K562 (cell line): ENCODE measurements at regions not wholly inside any gene's neighbourhood (a gene's known extent, or its start where the extent isn't known, plus 50 kb on each side); places are given as distances from the start of the nearest gene placed in this dataset.

Source experiments
- ATAC-seq: fragments of 200-7000 bp; cut with Tn5 transposase; 3 replicates; pipeline ENCODE4 v1.9.1; 2020; ENCODE audit warnings: moderate library complexity
- BruUV-seq: library from RNA; stranded (reverse); fragments of 400-500 nt; replicated peaks from 2 replicates; lab custom pipeline; 2021; lab: Mats Ljungman, UMichigan
- CTCF ChIA-PET: fragments of 300-600 bp; formaldehyde crosslinking; extraction: SDS; loops from one replicate; lab custom pipeline; 2021; ENCODE audit warnings: low intra/inter-chr PET ratio; lab: Yijun Ruan, JAX
- POLR2A ChIA-PET: fragments of 300-600, 350-650 bp; sonication (Branson Sonifier 250); formaldehyde crosslinking; extraction: SDS; loops from one replicate; lab custom pipeline; 2021; ENCODE audit warnings: antibody characterized with exemption, inconsistent platforms; lab: Yijun Ruan, JAX
- DNase-seq, 4 experiments: peaks; one replicate each; pipeline versions ENCODE4 v3.0.0 to v3.0.0-alpha.2; 2011 to 2018; ENCODE audit warnings: low spot score in 3 of 4, mixed read lengths in 3 of 4; ENCODE audit errors: extremely low read depth in 1 of 4
- FAIRE-seq: peaks from 2 replicates; lab custom pipeline; 2011; peaks lifted over from hg19 to GRCh38; lab: Jason Lieb, UNC
- H2AFZ ChIP-seq: 2 replicates; pipeline ENCODE4 v1.6.0; 2011; ENCODE audit warnings: low read depth, low read length, control low read depth, inconsistent platforms
- H3K27ac ChIP-seq: fragments of 200-600 bp; 3 replicates; pipeline ENCODE4 v1.8.0; 2011; ENCODE audit warnings: low read depth, mild to moderate bottlenecking, control low read depth, inconsistent platforms, low read length, moderate library complexity, mixed read lengths; ENCODE audit errors: extremely low read depth
- H3K27me3 ChIP-seq, 2 experiments: fragments of 300-600 bp in 1 of 2; 2 replicates in 1 of 2; 3 replicates in 1 of 2; pipeline versions ENCODE4 v1.6.0 to v1.8.0; 2011; ENCODE audit warnings: inconsistent platforms in 2 of 2, low read length in 2 of 2, mild to moderate bottlenecking in 1 of 2, mixed read lengths in 1 of 2, moderate library complexity in 1 of 2; ENCODE audit not compliant: control insufficient read depth in 2 of 2, insufficient read depth in 2 of 2
- H3K36me3 ChIP-seq: fragments of 300-600 bp; 3 replicates; pipeline ENCODE4 v1.8.0; 2011; ENCODE audit warnings: mild to moderate bottlenecking, low read length, inconsistent platforms; ENCODE audit not compliant: control insufficient read depth, insufficient read depth
- H3K4me1 ChIP-seq, 2 experiments: fragments of 200-600 bp in 1 of 2; replicated peaks in 1 of 2; 2 replicates in 1 of 2; 3 replicates in 1 of 2; pipeline versions ENCODE4 v1.5.1 to v1.8.0; 2011; ENCODE audit warnings: inconsistent platforms in 2 of 2, low read length in 2 of 2, mild to moderate bottlenecking in 1 of 2, mixed read lengths in 1 of 2, moderate library complexity in 1 of 2; ENCODE audit not compliant: control insufficient read depth in 2 of 2, insufficient read depth in 2 of 2
- H3K4me2 ChIP-seq: 2 replicates; pipeline ENCODE4 v1.6.1; 2011; ENCODE audit warnings: low read length, control low read depth, inconsistent platforms, mixed read lengths; ENCODE audit not compliant: insufficient read depth
- H3K4me3 ChIP-seq: fragments of 200-600 bp; sonication (generic), shearing (Covaris generic); 2 replicates; pipeline ENCODE4 v1.5.1; 2016; ENCODE audit warnings: control low read depth, inconsistent platforms
- H3K79me2 ChIP-seq: fragments of 200-600 bp; 3 replicates; pipeline ENCODE4 v1.8.0; 2011; ENCODE audit warnings: low read length, inconsistent platforms; ENCODE audit not compliant: control insufficient read depth, insufficient read depth
- H3K9ac ChIP-seq, 2 experiments: 2 replicates each; pipeline versions ENCODE4 v1.6.0 to v1.6.1; 2011; ENCODE audit warnings: low read depth in 2 of 2, low read length in 2 of 2, control low read depth in 1 of 2, inconsistent platforms in 1 of 2, mild to moderate bottlenecking in 1 of 2, mixed read lengths in 1 of 2; ENCODE audit not compliant: insufficient read depth in 1 of 2
- H3K9me1 ChIP-seq: one replicate; pipeline ENCODE4 v1.6.0; 2011; ENCODE audit warnings: inconsistent platforms, mild to moderate bottlenecking, low read length, moderate library complexity; ENCODE audit not compliant: control insufficient read depth, insufficient read depth
- H3K9me3 ChIP-seq: replicated peaks from 2 replicates; pipeline ENCODE4 v1.5.1; 2011; ENCODE audit warnings: low read depth, low read length, inconsistent platforms; ENCODE audit not compliant: control insufficient read depth, insufficient read depth
- H4K20me1 ChIP-seq: replicated peaks from 2 replicates; pipeline ENCODE4 v1.6.1; 2011; ENCODE audit warnings: low read length, inconsistent platforms, mixed read lengths; ENCODE audit not compliant: control insufficient read depth, insufficient read depth
- IRF2 ChIP-seq: sonication (generic); formaldehyde crosslinking; IDR thresholded peaks from 2 replicates; pipeline ENCODE4 v1.8.1; 2022; ENCODE audit warnings: mild to moderate bottlenecking, missing genetic modification reagents
- KDM4B ChIP-seq, 2 experiments: fragments of 450-650 bp in 1 of 2; sonication (generic) in 1 of 2; IDR thresholded peaks; 2 replicates each; pipeline ENCODE4 v1.6.1; 2016 to 2017; ENCODE audit warnings: borderline replicate concordance in 2 of 2, antibody characterized with exemption in 1 of 2, low read depth in 1 of 2, mild to moderate bottlenecking in 1 of 2
- KHSRP ChIP-seq: fragments of 450-650 bp; IDR thresholded peaks from 2 replicates; pipeline ENCODE4 v1.6.1; 2017
- RBM14 ChIP-seq: fragments of 200-400 bp; formaldehyde crosslinking; IDR thresholded peaks from 2 replicates; pipeline ENCODE4 v1.6.1; 2018; ENCODE audit warnings: low read depth, mild to moderate bottlenecking, low read length, moderate library complexity, borderline replicate concordance; ENCODE audit not compliant: insufficient read depth
- RFX1 ChIP-seq: fragments of 450-650 bp; IDR thresholded peaks from 2 replicates; pipeline ENCODE4 v1.6.1; 2016; ENCODE audit warnings: mild to moderate bottlenecking, moderate library complexity
- WGBS: fragments of 100-300 bp; shearing (Covaris generic); methylation state at CpG from one replicate; pipeline ENCODE4 v1.1.6; 2016; ENCODE audit warnings: low coverage, mixed read lengths; ENCODE audit not compliant: insufficient coverage; ENCODE audit errors: missing lambda C conversion rate; 5-methylcytosine and 5-hydroxymethylcytosine counted together
- in situ Hi-C: fragments of 300-500 bp; cut with MboI; formaldehyde crosslinking; loops from 4 replicates; pipeline ENCODE4 v1.15.0; 2018; ENCODE audit warnings: inconsistent platforms, mixed read lengths
- intact Hi-C: fragments of 100-400 bp; cut with micrococcal nuclease; formaldehyde crosslinking; loops from 2 replicates; pipeline ENCODE4 v1.14.2; 2022

DNA sequence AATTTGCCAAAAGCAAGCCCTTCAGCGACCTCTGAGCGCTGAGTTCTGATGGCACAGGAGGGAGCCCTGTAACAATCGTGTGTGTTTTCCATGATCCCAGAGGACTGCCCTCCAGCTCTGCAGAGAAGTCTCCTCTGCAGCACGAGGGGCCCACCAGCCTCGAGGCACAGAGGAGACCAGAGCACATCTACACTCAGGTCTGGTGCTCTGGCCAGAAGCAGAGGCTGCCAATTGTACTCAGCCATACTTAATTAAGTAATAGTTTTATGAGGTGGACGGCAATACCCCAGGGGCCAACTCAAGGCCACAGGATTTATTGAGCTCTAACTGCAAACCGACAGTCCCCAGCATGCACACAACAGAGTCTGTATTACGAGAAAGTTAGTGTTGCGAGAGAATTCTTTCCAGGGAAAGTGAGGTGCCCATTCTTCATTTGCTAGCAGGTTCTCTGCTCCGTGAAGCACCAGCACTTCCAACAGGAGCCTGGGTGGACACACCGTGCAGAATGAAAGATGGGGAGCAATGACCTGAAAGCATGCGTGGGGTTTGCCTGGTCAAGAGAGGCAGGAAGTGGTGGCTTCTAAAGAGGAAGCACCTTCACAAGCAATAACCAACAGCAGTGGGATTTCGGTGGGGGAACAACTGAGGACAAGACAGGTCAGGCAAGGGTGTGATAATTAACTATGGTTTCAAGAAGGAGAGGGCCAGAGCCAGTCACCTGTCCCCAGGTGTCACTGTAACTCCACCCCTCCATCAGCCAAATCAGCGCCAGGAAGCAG is 92.8 kb upstream of the FOXC1 start:
- Histone ChIP-seq H3K27me3 (peaks cover 0 to 23% of the 10 kb centered on the region in 2 experiments; a peak in 4 of 5 replicates), H3K9me3 (no peaks in the 10 kb centered on the region), H4K20me1 (0 out of 2 replicates have a peak, but pooled peaks cover 3% of the 10 kb centered on the region), H3K4me2 (no peak overlapping the region), H3K79me2 (no peaks in the 10 kb centered on the region), H3K36me3 (no peaks in the 10 kb centered on the region), H3K4me3 (no peak overlapping the region), H3K9me1 (no peaks in the 10 kb centered on the region), H2AFZ (no peak overlapping the region), H3K27ac (no peak overlapping the region), H3K9ac (no peak overlapping the region), H3K4me1 (peaks cover 0 to 7% of the 10 kb centered on the region in 2 experiments; a peak in 2 of 5 replicates)
- no peak for TF ChIP-seq RBM14
- TF ChIP-seq IRF2, result no peak
- WGBS, result 2% methylated on average over 14 of the region's 14 CpGs
- ChIA-PET POLR2A (interaction anchor here (1.3 kb wide), 1 partner anchor 12 kb away, joined by 3 read pairs; no protein-coding TSS in a partner anchor), CTCF (no interaction called here)
- in situ Hi-C loops, result no loop called here
- no peak for ATAC-seq
- no peak for DNase-seq
- FAIRE-seq, result no peak
- no TSS peak for BruUV-seq
- intact Hi-C loops, result no loop called here

DNA sequence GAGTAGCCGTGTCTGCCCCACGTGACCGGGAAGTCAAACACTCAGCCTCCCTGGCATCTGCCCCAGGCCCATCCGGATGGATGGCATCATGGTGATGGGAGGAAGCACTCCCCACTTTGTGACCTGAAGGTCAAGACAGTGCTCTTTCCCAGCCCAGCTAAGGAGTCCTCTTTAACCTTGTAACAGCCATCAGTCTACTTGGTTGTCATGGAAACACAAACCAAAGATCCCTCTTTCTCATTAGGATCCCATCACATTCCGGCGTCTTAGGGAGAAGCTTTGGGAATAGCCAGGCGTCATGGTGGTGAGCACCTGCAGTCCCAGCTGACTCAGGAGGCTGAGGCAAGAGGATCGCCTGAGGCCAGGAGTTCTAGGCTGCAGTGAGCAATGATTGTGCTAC is 90.9 kb upstream of the FOXC1 start:
- H3K4me3 ChIP-seq, result no peak overlapping the region
- peaks cover 0 to 11% of the 10 kb centered on the region in 2 experiments; a peak in 2 of 5 replicates for H3K4me1 ChIP-seq
- H3K4me2 ChIP-seq, result no peak overlapping the region
- H3K9me1 ChIP-seq, result no peaks in the 10 kb centered on the region
- WGBS, result 2% methylated on average over 8 of the region's 8 CpGs
- H3K9ac ChIP-seq, result no peak overlapping the region
- no peaks in the 10 kb centered on the region for H3K36me3 ChIP-seq
- no peaks in the 10 kb centered on the region for H3K79me2 ChIP-seq
- H4K20me1 ChIP-seq, result 0 out of 2 replicates have a peak, but pooled peaks cover 3% of the 10 kb centered on the region
- ATAC-seq, result no peak
- CTCF ChIA-PET, result no interaction called here
- FAIRE-seq, result no peak
- intact Hi-C loops, result no loop called here
- no TSS peak for BruUV-seq
- H3K27me3 ChIP-seq, result peaks cover 0 to 38% of the 10 kb centered on the region in 2 experiments
- H3K9me3 ChIP-seq, result no peaks in the 10 kb centered on the region
- no peak overlapping the region for H2AFZ ChIP-seq
- no peak overlapping the region for H3K27ac ChIP-seq
- POLR2A ChIA-PET, result no interaction called here
- in situ Hi-C loops, result no loop called here
- no peak for DNase-seq
- TF ChIP-seq KHSRP (no peak), KDM4B (IDR thresholded peaks at IDR 0.05; ENCODE audit: borderline replicate concordance in 2 of 2, low read depth in 1 of 2) (no peak), RFX1 (peak; percentile 78)
